Peyer's patch (tissue), 4 donors: ENCODE measurements at regions not wholly inside any gene's neighbourhood (a gene's known extent, or its start where the extent isn't known, plus 50 kb on each side); places are given as distances from the start of the nearest gene placed in this dataset.

Source experiments
- CTCF ChIP-seq, 6 experiments: fragments of 450-650 bp in 4 of 6; fragments of 200-600 bp in 2 of 6; sonication (generic) in 1 of 6; IDR thresholded peaks; one replicate each; pipeline ENCODE4 v1.5.1; 2017 to 2019; ENCODE audit warnings: antibody characterized with exemption in 6 of 6, mild to moderate bottlenecking in 3 of 6, moderate library complexity in 1 of 6
- POLR2A ChIP-seq, 2 donors: fragments of 450-650 bp; IDR thresholded peaks; one replicate each; pipeline ENCODE4 v1.5.1; 2017; ENCODE audit warnings: antibody characterized with exemption in 2 of 2, mild to moderate bottlenecking in 2 of 2, moderate library complexity in 2 of 2

- TF ChIP-seq CTCF (IDR thresholded peaks at IDR 0.05), result no peak
- no peak for TF ChIP-seq POLR2A (IDR thresholded peaks at IDR 0.05)
Observed at GRCh38 chr13:90880790-90881189, 466.7 kb upstream of the MIR17HG start.
